SK-N-SH treated with all-trans-retinoic acid at 6 μM for 48 hours (cell line): ENCODE measurements at regions not wholly inside any gene's neighbourhood (a gene's known extent, or its start where the extent isn't known, plus 50 kb on each side); places are given as distances from the start of the nearest gene placed in this dataset.

ENCODE experiments used
- ATAC-seq: fragments of 200-7000 bp; cut with Tn5 transposase; 3 replicates; pipeline ENCODE4 v1.9.1; 2020; ENCODE audit warnings: mild to moderate bottlenecking, moderate library complexity
- ARNTL ChIP-seq: fragments of 450-650 bp; formaldehyde crosslinking; IDR thresholded peaks from 2 replicates; pipeline ENCODE4 v1.5.0; 2020; ENCODE audit warnings: low read depth, mild to moderate bottlenecking, moderate library complexity, borderline replicate concordance
- CSDC2 ChIP-seq: fragments of 250-450 bp; sonication (Bioruptor Pico); IDR thresholded peaks from 2 replicates; pipeline ENCODE4 v1.5.0; 2020; ENCODE audit warnings: mild to moderate bottlenecking, moderate library complexity
- ESRRG ChIP-seq: fragments of 250-450 bp; sonication (Bioruptor Pico); IDR thresholded peaks from 2 replicates; pipeline ENCODE4 v1.6.1; 2021; ENCODE audit warnings: mild to moderate bottlenecking
- ISL1 ChIP-seq: fragments of 250-450 bp; sonication (Bioruptor Pico); IDR thresholded peaks from 2 replicates; pipeline ENCODE4 v2.1.2; 2022; ENCODE audit warnings: mild to moderate bottlenecking, moderate library complexity
- PPARA ChIP-seq: fragments of 250-450 bp; sonication (Bioruptor Pico); IDR thresholded peaks from 2 replicates; pipeline ENCODE4 v1.5.0; 2020; ENCODE audit warnings: mild to moderate bottlenecking, borderline replicate concordance
- TCF4 ChIP-seq: fragments of 250-450 bp; sonication (Bioruptor Pico); IDR thresholded peaks from 2 replicates; pipeline ENCODE4 v1.8.0; 2021; ENCODE audit warnings: mild to moderate bottlenecking, moderate library complexity, borderline replicate concordance
- TOX ChIP-seq: fragments of 250-450 bp; sonication (Bioruptor Pico); IDR thresholded peaks from 2 replicates; pipeline ENCODE4 v1.8.0; 2021; ENCODE audit warnings: mild to moderate bottlenecking, moderate library complexity, borderline replicate concordance
- ZFP30 ChIP-seq: fragments of 450-650 bp; formaldehyde crosslinking; IDR thresholded peaks from 2 replicates; pipeline ENCODE4 v1.5.0; 2022; ENCODE audit warnings: mild to moderate bottlenecking, moderate library complexity
- ZNF565 ChIP-seq: fragments of 450-650 bp; formaldehyde crosslinking; conservative IDR thresholded peaks from 2 replicates; pipeline ENCODE4 v1.5.0; 2020; ENCODE audit warnings: low read depth, mild to moderate bottlenecking, moderate library complexity
- TF ChIP-seq, protein P1 (sequence below): fragments of 250-450 bp; sonication (Bioruptor Pico); IDR thresholded peaks from 2 replicates; pipeline ENCODE4 v1.5.0; 2020; ENCODE audit warnings: mild to moderate bottlenecking, moderate library complexity
- TF ChIP-seq, protein P2 (sequence below): fragments of 250-450 bp; sonication (Bioruptor Pico); IDR thresholded peaks from 2 replicates; pipeline ENCODE4 v1.8.0; 2021; ENCODE audit warnings: low read depth, mild to moderate bottlenecking, moderate library complexity, borderline replicate concordance
- TF ChIP-seq, protein P3 (sequence below): fragments of 250-450 bp; sonication (Bioruptor Pico); IDR thresholded peaks from 2 replicates; pipeline ENCODE4 v1.5.1; 2020; ENCODE audit warnings: low read depth, mild to moderate bottlenecking, moderate library complexity
- TF ChIP-seq, protein P4 (sequence below): fragments of 250-450 bp; sonication (Bioruptor Pico); IDR thresholded peaks from 2 replicates; pipeline ENCODE4 v1.5.1; 2021; ENCODE audit warnings: mild to moderate bottlenecking, moderate library complexity

DNA sequence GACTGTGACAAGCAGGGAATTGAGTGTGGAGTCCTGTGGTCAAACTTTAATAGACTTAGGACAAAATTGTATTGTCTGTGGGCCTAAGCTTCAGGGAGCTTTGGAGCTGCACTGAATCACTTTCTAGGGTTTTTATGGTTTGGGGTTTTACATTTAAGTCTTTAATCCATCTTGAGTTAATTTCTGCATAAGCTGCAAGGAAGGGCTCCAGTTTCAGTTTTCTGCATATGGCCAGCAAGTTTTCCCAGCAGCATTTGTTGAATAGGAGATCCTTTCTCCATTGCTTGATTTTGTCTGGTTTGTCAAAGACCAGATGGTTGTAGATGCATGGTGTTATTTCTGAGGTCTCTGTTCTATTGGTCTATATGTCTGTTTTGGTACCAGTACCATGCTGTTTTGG is 113.4 kb upstream of the NXT1 start:
- TF ChIP-seq, protein P1, sequence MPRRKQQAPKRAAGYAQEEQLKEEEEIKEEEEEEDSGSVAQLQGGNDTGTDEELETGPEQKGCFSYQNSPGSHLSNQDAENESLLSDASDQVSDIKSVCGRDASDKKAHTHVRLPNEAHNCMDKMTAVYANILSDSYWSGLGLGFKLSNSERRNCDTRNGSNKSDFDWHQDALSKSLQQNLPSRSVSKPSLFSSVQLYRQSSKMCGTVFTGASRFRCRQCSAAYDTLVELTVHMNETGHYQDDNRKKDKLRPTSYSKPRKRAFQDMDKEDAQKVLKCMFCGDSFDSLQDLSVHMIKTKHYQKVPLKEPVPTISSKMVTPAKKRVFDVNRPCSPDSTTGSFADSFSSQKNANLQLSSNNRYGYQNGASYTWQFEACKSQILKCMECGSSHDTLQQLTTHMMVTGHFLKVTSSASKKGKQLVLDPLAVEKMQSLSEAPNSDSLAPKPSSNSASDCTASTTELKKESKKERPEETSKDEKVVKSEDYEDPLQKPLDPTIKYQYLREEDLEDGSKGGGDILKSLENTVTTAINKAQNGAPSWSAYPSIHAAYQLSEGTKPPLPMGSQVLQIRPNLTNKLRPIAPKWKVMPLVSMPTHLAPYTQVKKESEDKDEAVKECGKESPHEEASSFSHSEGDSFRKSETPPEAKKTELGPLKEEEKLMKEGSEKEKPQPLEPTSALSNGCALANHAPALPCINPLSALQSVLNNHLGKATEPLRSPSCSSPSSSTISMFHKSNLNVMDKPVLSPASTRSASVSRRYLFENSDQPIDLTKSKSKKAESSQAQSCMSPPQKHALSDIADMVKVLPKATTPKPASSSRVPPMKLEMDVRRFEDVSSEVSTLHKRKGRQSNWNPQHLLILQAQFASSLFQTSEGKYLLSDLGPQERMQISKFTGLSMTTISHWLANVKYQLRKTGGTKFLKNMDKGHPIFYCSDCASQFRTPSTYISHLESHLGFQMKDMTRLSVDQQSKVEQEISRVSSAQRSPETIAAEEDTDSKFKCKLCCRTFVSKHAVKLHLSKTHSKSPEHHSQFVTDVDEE = no peak
- TF ChIP-seq ISL1 (CRISPR knock-in tag) (no peak), TCF4 (CRISPR knock-in tag) (no peak)
- TF ChIP-seq, protein P2, sequence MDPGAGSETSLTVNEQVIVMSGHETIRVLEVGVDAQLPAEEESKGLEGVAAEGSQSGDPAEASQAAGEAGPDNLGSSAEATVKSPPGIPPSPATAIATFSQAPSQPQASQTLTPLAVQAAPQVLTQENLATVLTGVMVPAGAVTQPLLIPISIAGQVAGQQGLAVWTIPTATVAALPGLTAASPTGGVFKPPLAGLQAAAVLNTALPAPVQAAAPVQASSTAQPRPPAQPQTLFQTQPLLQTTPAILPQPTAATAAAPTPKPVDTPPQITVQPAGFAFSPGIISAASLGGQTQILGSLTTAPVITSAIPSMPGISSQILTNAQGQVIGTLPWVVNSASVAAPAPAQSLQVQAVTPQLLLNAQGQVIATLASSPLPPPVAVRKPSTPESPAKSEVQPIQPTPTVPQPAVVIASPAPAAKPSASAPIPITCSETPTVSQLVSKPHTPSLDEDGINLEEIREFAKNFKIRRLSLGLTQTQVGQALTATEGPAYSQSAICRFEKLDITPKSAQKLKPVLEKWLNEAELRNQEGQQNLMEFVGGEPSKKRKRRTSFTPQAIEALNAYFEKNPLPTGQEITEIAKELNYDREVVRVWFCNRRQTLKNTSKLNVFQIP = no peak
- TF ChIP-seq, all 23 proteins: peak for 0
- no peak for ATAC-seq

DNA sequence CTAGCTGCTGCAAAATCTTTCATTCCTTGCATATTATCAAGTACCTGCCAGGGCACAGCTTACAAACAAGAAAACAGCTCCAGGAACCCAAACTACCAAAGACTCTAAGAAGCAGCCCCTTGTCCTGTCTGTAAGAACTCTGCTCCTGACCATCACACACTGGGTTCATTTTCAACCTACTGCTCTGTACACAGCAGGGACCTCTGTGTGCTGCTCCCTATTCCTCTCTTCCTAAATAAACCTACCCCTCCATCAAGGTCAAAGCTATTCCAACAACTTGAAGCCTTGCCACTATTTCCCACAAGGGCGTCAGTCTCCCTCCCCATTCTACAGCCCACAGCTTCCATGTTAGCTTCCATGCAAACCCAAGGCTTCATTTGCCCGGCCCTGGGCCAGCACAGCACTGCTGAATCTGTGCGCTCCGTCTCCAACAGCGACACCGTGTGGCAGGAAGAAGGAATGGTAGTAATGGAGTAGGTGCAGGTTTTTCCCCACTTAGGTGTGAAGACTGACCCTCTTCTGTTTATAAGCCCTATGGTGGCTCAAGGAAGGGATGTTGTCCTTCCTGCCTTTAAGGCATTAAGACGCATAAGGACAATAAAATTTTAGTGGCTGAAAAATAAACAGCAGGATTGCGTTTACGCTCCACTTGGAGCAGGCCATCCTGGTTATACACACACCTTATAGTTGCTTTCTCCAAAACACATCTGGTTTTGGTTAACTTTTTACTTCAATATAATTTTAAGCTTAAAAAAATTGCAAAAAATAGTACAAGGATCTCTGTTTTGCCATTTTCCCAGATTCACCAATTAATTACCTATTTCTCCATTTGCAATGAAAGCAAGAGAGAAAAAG is 115.2 kb upstream of the NXT1 start:
- TF ChIP-seq, protein P1 = no peak
- no peak for TF ChIP-seq PPARA (CRISPR knock-in tag)
- no peak for TF ChIP-seq TCF4 (CRISPR knock-in tag)
- TF ChIP-seq, protein P3, sequence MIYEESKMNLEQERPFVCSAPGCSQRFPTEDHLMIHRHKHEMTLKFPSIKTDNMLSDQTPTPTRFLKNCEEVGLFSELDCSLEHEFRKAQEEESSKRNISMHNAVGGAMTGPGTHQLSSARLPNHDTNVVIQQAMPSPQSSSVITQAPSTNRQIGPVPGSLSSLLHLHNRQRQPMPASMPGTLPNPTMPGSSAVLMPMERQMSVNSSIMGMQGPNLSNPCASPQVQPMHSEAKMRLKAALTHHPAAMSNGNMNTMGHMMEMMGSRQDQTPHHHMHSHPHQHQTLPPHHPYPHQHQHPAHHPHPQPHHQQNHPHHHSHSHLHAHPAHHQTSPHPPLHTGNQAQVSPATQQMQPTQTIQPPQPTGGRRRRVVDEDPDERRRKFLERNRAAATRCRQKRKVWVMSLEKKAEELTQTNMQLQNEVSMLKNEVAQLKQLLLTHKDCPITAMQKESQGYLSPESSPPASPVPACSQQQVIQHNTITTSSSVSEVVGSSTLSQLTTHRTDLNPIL = no peak
- TF ChIP-seq ISL1 (CRISPR knock-in tag) = no peak
- TF ChIP-seq ZFP30 (CRISPR knock-in tag) = no peak
- TF ChIP-seq, protein P4, sequence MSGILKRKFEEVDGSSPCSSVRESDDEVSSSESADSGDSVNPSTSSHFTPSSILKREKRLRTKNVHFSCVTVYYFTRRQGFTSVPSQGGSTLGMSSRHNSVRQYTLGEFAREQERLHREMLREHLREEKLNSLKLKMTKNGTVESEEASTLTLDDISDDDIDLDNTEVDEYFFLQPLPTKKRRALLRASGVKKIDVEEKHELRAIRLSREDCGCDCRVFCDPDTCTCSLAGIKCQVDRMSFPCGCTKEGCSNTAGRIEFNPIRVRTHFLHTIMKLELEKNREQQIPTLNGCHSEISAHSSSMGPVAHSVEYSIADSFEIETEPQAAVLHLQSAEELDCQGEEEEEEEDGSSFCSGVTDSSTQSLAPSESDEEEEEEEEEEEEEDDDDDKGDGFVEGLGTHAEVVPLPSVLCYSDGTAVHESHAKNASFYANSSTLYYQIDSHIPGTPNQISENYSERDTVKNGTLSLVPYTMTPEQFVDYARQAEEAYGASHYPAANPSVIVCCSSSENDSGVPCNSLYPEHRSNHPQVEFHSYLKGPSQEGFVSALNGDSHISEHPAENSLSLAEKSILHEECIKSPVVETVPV (CRISPR knock-in tag) = no peak
- no peak for TF ChIP-seq TOX
- TF ChIP-seq, protein P2 = no peak
- TF ChIP-seq ZNF565 (CRISPR knock-in tag) = no peak
- ATAC-seq = peak; percentile 90

DNA sequence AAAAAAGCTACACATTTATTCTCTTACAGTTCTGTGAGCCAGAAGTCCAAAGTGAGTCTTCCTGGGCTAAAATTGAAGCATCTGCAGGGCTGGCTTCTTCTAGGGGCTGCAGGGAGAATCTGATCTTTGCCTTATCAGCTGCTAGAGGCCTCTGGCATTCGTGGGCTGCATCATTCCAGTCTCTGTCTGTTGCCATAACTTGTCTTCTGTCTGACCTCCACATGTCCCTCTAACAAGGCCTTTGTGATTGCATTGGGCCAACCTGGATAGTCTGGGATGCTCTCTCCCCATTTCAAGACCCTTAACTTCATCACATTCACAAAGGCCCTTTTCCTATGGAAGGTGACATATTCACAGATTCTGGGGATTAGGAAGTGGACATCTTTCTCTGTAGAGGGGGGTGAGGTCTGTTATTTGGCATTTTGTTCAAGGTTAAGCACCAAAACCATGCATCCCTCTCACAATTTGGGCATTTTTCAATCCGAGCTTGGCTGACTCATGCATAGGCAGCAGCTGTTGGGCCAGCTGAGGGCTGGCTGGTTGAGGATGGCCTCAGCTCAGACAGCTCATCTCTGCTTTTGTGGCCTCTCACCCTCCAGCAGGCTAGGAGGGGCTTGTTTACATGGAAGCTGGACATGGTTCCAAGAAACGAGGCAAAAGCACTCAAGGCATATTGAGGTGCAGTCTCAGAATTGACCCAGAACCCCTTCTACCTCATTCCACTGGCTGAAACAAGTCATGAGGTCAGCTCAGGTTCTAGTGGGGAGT is 116.1 kb upstream of the NXT1 start:
- no peak for ATAC-seq
- TF ChIP-seq ESRRG (CRISPR knock-in tag) (no peak), ISL1 (CRISPR knock-in tag) (no peak), CSDC2 (no peak), ARNTL (CRISPR knock-in tag) (no peak), ZFP30 (CRISPR knock-in tag) (no peak)
- TF ChIP-seq, all 23 proteins: peak for 0
